Gastroesophageal sphincter (tissue), 3 donors: ENCODE measurements at regions not wholly inside any gene's neighbourhood (a gene's known extent, or its start where the extent isn't known, plus 50 kb on each side); places are given as distances from the start of the nearest gene placed in this dataset.

Experiments used
- EP300 ChIP-seq: sonication (generic); formaldehyde crosslinking; IDR thresholded peaks from one replicate; pipeline ENCODE4 v1.6.1; 2017; ENCODE audit warnings: antibody characterized with exemption, mild to moderate bottlenecking
- POLR2A ChIP-seq, 2 donors: fragments of 450-650 bp; IDR thresholded peaks; one replicate each; pipeline ENCODE4 v1.6.1; 2017; ENCODE audit warnings: antibody characterized with exemption in 2 of 2, mild to moderate bottlenecking in 2 of 2, moderate library complexity in 1 of 2
- POLR2AphosphoS5 ChIP-seq: sonication (generic); formaldehyde crosslinking; IDR thresholded peaks from one replicate; pipeline ENCODE4 v1.6.1; 2017; ENCODE audit warnings: antibody characterized with exemption
- TF ChIP-seq, protein P1 (sequence below), 4 experiments: fragments of 200-600 bp in 2 of 4; fragments of 450-650 bp in 2 of 4; sonication (generic) in 1 of 4; IDR thresholded peaks; one replicate each; pipeline ENCODE4 v1.5.1; 2017 to 2019; ENCODE audit warnings: antibody characterized with exemption in 4 of 4, mild to moderate bottlenecking in 2 of 4, moderate library complexity in 2 of 4

DNA sequence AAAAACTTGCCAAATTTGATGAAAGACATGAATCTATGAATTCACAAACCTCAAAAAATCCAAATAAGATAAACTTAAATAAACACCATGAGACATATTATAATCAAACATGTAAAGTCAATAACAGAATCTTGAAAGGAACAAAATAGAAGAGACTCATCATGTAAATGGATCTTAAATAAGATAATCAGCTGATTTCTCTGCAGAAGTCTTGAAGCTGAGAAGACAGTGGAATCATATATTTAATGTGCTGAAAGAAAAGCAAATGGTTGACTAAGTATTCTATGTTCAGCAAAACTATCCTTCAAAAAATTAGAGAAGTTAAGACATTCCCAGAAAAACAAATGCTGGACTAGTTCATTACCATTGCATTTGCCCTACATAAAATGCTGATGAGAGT lies 215.7 kb upstream of the SPIN4 start:
- TF ChIP-seq, protein P1, sequence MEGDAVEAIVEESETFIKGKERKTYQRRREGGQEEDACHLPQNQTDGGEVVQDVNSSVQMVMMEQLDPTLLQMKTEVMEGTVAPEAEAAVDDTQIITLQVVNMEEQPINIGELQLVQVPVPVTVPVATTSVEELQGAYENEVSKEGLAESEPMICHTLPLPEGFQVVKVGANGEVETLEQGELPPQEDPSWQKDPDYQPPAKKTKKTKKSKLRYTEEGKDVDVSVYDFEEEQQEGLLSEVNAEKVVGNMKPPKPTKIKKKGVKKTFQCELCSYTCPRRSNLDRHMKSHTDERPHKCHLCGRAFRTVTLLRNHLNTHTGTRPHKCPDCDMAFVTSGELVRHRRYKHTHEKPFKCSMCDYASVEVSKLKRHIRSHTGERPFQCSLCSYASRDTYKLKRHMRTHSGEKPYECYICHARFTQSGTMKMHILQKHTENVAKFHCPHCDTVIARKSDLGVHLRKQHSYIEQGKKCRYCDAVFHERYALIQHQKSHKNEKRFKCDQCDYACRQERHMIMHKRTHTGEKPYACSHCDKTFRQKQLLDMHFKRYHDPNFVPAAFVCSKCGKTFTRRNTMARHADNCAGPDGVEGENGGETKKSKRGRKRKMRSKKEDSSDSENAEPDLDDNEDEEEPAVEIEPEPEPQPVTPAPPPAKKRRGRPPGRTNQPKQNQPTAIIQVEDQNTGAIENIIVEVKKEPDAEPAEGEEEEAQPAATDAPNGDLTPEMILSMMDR (IDR thresholded peaks at IDR 0.05) = no peak
- TF ChIP-seq POLR2AphosphoS5 (no peak), EP300 (no peak), POLR2A (IDR thresholded peaks at IDR 0.05) (no peak)
